ENCODE measurements at regions not wholly inside any gene's neighbourhood (a gene's known extent, or its start where the extent isn't known, plus 50 kb on each side); places are given as distances from the start of the nearest gene placed in this dataset.
"Not testable (repeated sequence)": the region's sequence is repeated elsewhere in the genome, so short reads cannot be mapped to it uniquely, and the experiment has no call there.

DNA sequence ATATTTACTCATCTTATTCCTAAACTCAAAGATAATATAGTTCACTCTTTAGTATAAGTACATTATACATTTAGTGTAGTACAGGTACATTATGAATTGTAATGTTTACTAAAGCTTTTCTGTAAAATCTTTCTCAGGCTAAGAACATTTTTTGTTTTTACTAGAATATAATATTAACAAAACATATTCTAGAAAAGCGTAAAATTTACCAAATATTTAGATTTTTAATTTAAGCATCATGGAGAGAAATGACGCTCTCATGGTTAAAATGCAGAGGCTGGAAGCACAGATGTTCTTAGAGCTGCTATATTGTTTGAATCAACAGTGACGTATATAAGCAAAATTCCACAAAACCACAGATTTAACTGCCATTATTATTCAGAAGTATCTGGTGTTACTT is 54.7 kb upstream of the NBPF15 start:
- DNase-seq = not testable (repeated sequence)

DNA sequence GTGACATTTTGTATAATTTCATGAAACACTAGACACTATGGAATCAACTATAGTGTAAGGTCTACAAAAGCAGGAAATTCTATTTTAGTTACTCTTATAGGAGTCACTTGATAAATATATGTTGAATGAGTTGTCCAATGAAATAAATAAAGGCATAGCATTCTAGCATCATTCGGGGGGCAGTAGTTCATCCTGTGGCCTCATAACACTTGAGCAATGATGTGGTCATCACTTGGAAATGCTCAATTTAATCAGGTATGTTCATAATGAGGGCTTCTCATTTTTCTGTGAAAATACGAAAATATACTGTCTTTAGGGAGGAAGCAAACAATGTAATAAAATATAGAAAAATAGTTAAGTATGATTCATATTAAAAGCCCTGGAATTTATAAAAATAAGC is 55.4 kb upstream of the NBPF15 start:
- DNase-seq = not testable (repeated sequence)

DNA sequence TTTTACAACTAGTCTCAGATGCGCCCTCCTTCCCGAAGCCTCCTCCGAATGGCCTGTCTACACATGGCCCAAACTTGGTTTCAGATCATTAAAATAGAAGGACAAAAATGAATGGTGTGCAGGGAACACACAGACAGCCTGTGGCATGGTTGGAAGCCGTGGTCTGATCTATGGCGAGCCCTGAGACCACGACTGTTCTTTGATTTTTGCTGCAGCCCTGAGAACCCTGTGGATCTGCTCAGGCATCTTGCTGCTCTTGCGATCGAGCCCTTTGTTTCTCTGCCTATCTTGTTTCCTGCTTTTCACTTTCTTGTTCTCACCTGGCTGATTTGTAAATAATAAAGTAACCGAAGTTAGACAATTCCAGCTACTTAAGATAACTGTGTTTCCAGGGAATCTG is 57.0 kb upstream of the NBPF15 start:
- not testable (repeated sequence) for DNase-seq

DNA sequence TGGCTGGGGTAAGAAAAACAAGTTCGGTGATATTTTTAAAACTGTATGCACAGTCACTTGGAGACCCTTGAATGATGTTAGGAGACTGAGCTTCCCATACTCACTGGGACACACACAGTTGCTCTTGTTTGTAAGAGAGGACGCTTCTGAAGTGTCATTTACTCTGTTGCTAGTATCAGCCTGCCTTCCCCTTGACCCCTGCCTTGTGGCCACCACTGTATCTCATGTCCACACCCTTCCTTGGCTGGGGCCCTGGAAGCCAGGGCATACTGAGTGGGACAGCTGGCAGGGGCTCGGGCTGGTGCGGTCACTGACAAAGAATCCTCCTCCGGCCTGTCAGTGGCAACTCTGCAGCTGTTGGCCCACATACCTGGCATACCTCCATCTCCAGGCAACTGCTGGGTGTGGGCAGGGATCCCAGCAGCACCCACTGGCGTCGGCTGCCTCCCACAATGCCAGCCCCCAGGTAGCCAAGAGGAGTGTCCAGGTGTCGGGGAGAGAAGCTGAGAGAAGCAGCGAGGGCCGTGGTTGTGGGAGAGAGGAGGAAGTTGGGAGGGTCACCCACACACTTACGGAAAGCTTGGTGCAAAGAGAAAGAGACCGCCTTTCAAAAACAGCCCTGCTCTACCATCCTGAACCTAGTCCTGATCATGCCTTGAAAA is 58.2 kb upstream of the NBPF15 start:
- not testable (repeated sequence) for DNase-seq

DNA sequence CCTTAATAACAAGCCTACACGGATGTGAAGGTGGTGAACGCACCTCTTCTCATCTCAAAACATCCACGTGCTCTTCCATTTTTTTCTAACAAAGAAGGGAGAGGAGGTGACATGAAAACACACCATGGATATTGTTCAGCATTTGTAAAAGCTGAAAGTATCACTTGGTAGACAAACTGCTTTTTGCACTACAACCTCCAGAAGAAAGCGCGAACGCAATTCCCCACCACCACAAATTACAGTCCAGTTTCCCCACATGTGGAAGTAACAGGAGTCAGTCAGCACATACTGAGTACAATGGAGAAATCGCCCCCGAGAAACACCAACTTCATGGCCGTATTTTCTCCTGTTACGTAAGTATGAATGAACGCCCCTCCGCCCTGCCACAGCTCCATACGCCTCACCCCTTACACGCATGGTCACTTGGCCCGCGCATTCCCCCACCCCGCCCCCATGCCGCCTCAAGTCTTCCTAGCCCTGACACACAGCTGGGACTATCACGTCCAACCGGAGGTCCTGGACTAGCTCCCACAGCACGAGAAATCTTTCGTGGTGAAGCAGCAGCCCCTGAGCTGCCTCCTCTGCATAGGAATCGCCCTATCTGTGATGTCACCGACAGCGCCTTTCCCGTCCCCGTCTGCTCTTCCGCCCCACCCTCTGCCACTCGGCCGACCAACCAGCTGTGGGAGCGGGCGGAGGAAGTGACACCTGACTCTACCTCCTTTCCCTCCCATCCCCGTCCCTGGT is 62.4 kb upstream of the NBPF15 start:
- DNase-seq = peak; percentile 74

DNA sequence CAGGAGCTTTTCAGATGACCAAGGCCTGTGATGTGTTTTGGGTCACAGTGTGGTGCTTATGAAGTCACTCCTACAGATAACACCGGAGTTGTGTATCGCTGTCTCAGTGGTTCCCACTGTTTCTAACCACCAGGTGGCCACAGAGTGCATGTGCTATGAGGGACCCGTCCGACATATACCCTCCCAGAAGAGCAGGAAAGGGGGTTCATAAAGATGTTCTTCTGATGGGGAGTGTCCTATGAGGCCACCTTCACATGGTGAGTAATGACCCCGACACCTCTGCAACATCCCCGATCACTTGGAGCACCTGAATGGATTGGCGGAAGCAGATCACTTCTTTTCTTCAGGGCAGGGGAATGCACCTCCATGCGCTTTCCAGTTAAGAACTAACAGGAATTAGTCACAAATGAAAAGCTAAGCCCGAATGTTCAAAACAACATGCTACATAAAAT is 60.5 kb upstream of the PPIAL4F start:
- DNase-seq = not testable (repeated sequence)

GRCh38 chr1:144533480-144533879 is 59.2 kb upstream of the PPIAL4F start:
- not testable (repeated sequence) for DNase-seq

GRCh38 chr1:144534286-144534685 is 58.4 kb upstream of the PPIAL4F start:
- not testable (repeated sequence) for DNase-seq

GRCh38 chr1:144536677-144537076 is 56.0 kb upstream of the PPIAL4F start:
- DNase-seq = not testable (repeated sequence)

GRCh38 chr1:144537234-144537633 is 55.5 kb upstream of the PPIAL4F start:
- DNase-seq = not testable (repeated sequence)

DNA sequence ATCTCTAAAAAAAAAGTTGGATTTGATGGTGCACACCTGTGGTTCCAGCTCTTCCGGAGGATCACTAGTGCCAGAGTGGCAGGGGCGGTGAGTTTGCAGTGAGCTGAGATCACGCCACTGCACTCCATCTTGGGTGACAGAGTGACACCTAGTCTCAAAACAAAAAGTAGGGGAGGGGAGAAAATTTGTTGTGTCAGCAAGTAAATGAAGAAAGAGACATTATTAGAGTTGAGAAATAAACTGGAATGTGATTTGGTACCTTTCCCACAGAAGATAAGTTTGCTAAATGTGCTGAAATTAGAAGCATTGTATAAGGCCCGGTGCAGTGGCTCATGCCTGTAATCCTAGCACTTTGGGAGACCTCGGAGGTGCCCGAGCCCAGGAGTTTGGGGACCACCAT is 54.0 kb upstream of the PPIAL4F start:
- not testable (repeated sequence) for DNase-seq

GRCh38 chr1:144539191-144539960 is 53.3 kb upstream of the PPIAL4F start:
- not testable (repeated sequence) for DNase-seq

Small RNA genes lying in the stretch of these regions (small RNA-seq; reads per million reads assigned to genes)
- gene RF00003 = 0.61 reads per million, percentile 58 among the genes with 10 or more reads in this experiment

Data from occipital lobe (tissue), 2 donors.